H1 (cell line): ENCODE measurements at regions not wholly inside any gene's neighbourhood (a gene's known extent, or its start where the extent isn't known, plus 50 kb on each side); places are given as distances from the start of the nearest gene placed in this dataset.

Experiments
- CTCF ChIA-PET: fragments of 300-600 bp; sonication (Branson Sonifier 250); formaldehyde crosslinking; loops from one replicate; lab custom pipeline; 2021; ENCODE audit not compliant: partially characterized antibody; lab: Charles Lee
- POLR2A ChIA-PET: fragments of 300-600 bp; sonication (Branson Sonifier 250); formaldehyde crosslinking; loops from one replicate; lab custom pipeline; 2021; ENCODE audit warnings: inconsistent platforms; ENCODE audit not compliant: partially characterized antibody; lab: Charles Lee
- DNase-seq, 2 experiments: peaks; one replicate each; pipeline versions ENCODE4 v3.0.0 to v3.0.0-alpha.2; 2010 to 2022; ENCODE audit warnings: low spot score in 2 of 2, low read depth in 1 of 2, mixed read lengths in 1 of 2
- FAIRE-seq: peaks from 2 replicates; lab custom pipeline; 2011; peaks lifted over from hg19 to GRCh38; lab: Jason Lieb, UNC
- H2AFZ ChIP-seq: 2 replicates; pipeline ENCODE4 v1.8.1; 2012; ENCODE audit warnings: low read length, inconsistent platforms
- H2AK5ac ChIP-seq: 2 replicates; pipeline ENCODE4 v1.6.1; 2013; ENCODE audit warnings: low read depth, low read length
- H2BK120ac ChIP-seq: replicated peaks from 2 replicates; pipeline ENCODE3; 2013; ENCODE audit warnings: low read depth, low read length, inconsistent platforms
- H2BK12ac ChIP-seq: 2 replicates; pipeline ENCODE4 v1.6.1; 2013; ENCODE audit warnings: low read depth, low read length
- H2BK15ac ChIP-seq: 2 replicates; pipeline ENCODE4 v1.6.1; 2013; ENCODE audit warnings: low read length
- H2BK20ac ChIP-seq: 2 replicates; pipeline ENCODE4 v1.6.1; 2013; ENCODE audit warnings: low read length
- H2BK5ac ChIP-seq: 2 replicates; pipeline ENCODE4 v1.6.1; 2013; ENCODE audit warnings: low read depth, low read length
- H3K14ac ChIP-seq: 2 replicates; pipeline ENCODE4 v1.6.1; 2013; ENCODE audit warnings: inconsistent platforms; ENCODE audit not compliant: insufficient read length
- H3K18ac ChIP-seq: 2 replicates; pipeline ENCODE4 v1.6.1; 2013; ENCODE audit warnings: low read length; ENCODE audit errors: extremely low read depth
- H3K23ac ChIP-seq: 2 replicates; pipeline ENCODE4 v1.6.1; 2013; ENCODE audit warnings: inconsistent platforms; ENCODE audit not compliant: insufficient read length
- H3K23me2 ChIP-seq: 2 replicates; pipeline ENCODE4 v1.6.1; 2013; ENCODE audit warnings: low read depth, low read length
- H3K27ac ChIP-seq: 2 replicates; pipeline ENCODE4 v1.6.1; 2011; ENCODE audit warnings: low read depth, low read length, inconsistent platforms
- H3K27me3 ChIP-seq, 4 experiments: replicated peaks in 1 of 4; 1 replicate in 1 of 4; 2 replicates in 3 of 4; pipeline versions ENCODE4 v1.6.1 to v1.8.1; 2011 to 2013; ENCODE audit warnings: low read length in 3 of 4, mild to moderate bottlenecking in 3 of 4, inconsistent platforms in 2 of 4, mixed read lengths in 2 of 4, moderate library complexity in 1 of 4; ENCODE audit not compliant: control insufficient read depth in 3 of 4, insufficient read depth in 3 of 4; ENCODE audit errors: extremely low read depth in 1 of 4
- H3K36me3 ChIP-seq, 4 experiments: 2 replicates each; pipeline versions ENCODE4 v1.6.1 to v1.8.1; 2011 to 2013; ENCODE audit warnings: mild to moderate bottlenecking in 4 of 4, low read length in 3 of 4, moderate library complexity in 2 of 4, control low read depth in 1 of 4, inconsistent platforms in 1 of 4; ENCODE audit not compliant: insufficient read depth in 4 of 4, control insufficient read depth in 2 of 4
- H3K4ac ChIP-seq: replicated peaks from 2 replicates; pipeline ENCODE3; 2013; ENCODE audit warnings: low read length, low read depth, mixed read lengths, inconsistent platforms; ENCODE audit not compliant: insufficient read length
- H3K4me1 ChIP-seq, 4 experiments: replicated peaks in 1 of 4; 1 replicate in 1 of 4; 2 replicates in 3 of 4; pipeline versions ENCODE4 v1.6.1 to v1.8.1; 2011 to 2013; ENCODE audit warnings: low read length in 3 of 4, inconsistent platforms in 2 of 4, mixed read lengths in 1 of 4; ENCODE audit not compliant: insufficient read depth in 4 of 4, control insufficient read depth in 3 of 4
- H3K4me2 ChIP-seq, 2 experiments: 2 replicates each; pipeline versions ENCODE4 v1.6.1 to v1.8.1; 2011 to 2013; ENCODE audit warnings: low read depth in 2 of 2, low read length in 2 of 2, control low read depth in 1 of 2, inconsistent platforms in 1 of 2, mild to moderate bottlenecking in 1 of 2; ENCODE audit not compliant: insufficient read depth in 1 of 2
- H3K4me3 ChIP-seq, 4 experiments: fragments of 200-600, 300-600 bp in 1 of 4; sonication (generic), shearing (Covaris generic), sonication (Bioruptor Twin) in 1 of 4; 2 replicates each; pipeline versions ENCODE4 v1.5.1 to v1.8.1; 2011 to 2016; ENCODE audit warnings: low read length in 4 of 4, low read depth in 3 of 4, control low read depth in 2 of 4, inconsistent platforms in 2 of 4, mild to moderate bottlenecking in 2 of 4, mixed read lengths in 1 of 4, moderate library complexity in 1 of 4; ENCODE audit not compliant: insufficient read depth in 2 of 4; ENCODE audit errors: extremely low read depth in 1 of 4
- H3K56ac ChIP-seq: replicated peaks from 2 replicates; pipeline ENCODE3; 2013; ENCODE audit warnings: low read depth, mild to moderate bottlenecking, mixed read lengths, low read length, inconsistent platforms; ENCODE audit not compliant: insufficient read length
- H3K79me1 ChIP-seq: 2 replicates; pipeline ENCODE4 v1.6.1; 2013; ENCODE audit warnings: low read depth, low read length, control low read depth
- H3K79me2 ChIP-seq, 2 experiments: 2 replicates each; pipeline versions ENCODE4 v1.6.1 to v1.8.1; 2012 to 2013; ENCODE audit warnings: low read length in 2 of 2, mild to moderate bottlenecking in 2 of 2, inconsistent platforms in 1 of 2; ENCODE audit not compliant: insufficient read depth in 2 of 2, control insufficient read depth in 1 of 2
- H3K9ac ChIP-seq, 4 experiments: replicated peaks in 1 of 4; 1 replicate in 1 of 4; 2 replicates in 3 of 4; pipeline versions ENCODE4 v1.6.1 to v1.8.1; 2011 to 2013; ENCODE audit warnings: low read depth in 3 of 4, low read length in 3 of 4, control low read depth in 2 of 4, mild to moderate bottlenecking in 2 of 4, moderate library complexity in 2 of 4, inconsistent platforms in 1 of 4; ENCODE audit errors: extremely low read depth in 1 of 4
- H3K9me3 ChIP-seq, 2 experiments: 2 replicates each; pipeline versions ENCODE4 v1.6.1 to v1.8.1; 2012 to 2013; ENCODE audit warnings: mild to moderate bottlenecking in 2 of 2, moderate library complexity in 2 of 2, control low read depth in 1 of 2, inconsistent platforms in 1 of 2, low read depth in 1 of 2, low read length in 1 of 2, mixed read lengths in 1 of 2; ENCODE audit not compliant: insufficient read depth in 2 of 2
- H4K20me1 ChIP-seq, 2 experiments: replicated peaks in 1 of 2; 2 replicates each; pipeline versions ENCODE3 to v1.8.1; 2011 to 2013; ENCODE audit warnings: inconsistent platforms in 2 of 2, low read length in 2 of 2, mild to moderate bottlenecking in 1 of 2; ENCODE audit not compliant: insufficient read depth in 2 of 2, control insufficient read depth in 1 of 2
- H4K5ac ChIP-seq: 2 replicates; pipeline ENCODE4 v1.6.1; 2013; ENCODE audit warnings: low read length, low read depth, mixed read lengths, inconsistent platforms; ENCODE audit not compliant: insufficient read length
- H4K8ac ChIP-seq: 2 replicates; pipeline ENCODE4 v1.8.0; 2013; ENCODE audit warnings: mild to moderate bottlenecking, moderate library complexity, low read length, inconsistent platforms; ENCODE audit not compliant: insufficient read depth; ENCODE audit errors: extremely low read depth
- H4K91ac ChIP-seq: replicated peaks from 2 replicates; pipeline ENCODE3; 2013; ENCODE audit warnings: low read length, mixed read lengths, inconsistent platforms; ENCODE audit not compliant: insufficient read length
- HDAC2 ChIP-seq, 2 experiments: fragments of 300-600 bp in 1 of 2; sonication (generic) in 1 of 2; IDR thresholded peaks; 2 replicates each; pipeline ENCODE4 v1.6.1; 2011 to 2012; ENCODE audit warnings: low read depth in 2 of 2, low read length in 2 of 2, mild to moderate bottlenecking in 2 of 2, moderate library complexity in 2 of 2, borderline replicate concordance in 1 of 2, inconsistent platforms in 1 of 2
- WGBS, 2 experiments: shearing (Covaris generic) in 1 of 2; methylation state at CpG; one replicate each; pipeline versions ENCODE4 v1.1.6 to v1.1.7; 2013 to 2015; ENCODE audit warnings: low lambda C conversion rate in 2 of 2, mixed read lengths in 2 of 2, inconsistent platforms in 1 of 2, low coverage in 1 of 2, missing lambda C conversion rate in 1 of 2; ENCODE audit not compliant: insufficient replicate concordance in 2 of 2, insufficient coverage in 1 of 2, insufficient read length in 1 of 2; ENCODE audit errors: extremely low coverage in 1 of 2, missing lambda C conversion rate in 1 of 2; 5-methylcytosine and 5-hydroxymethylcytosine counted together

DNA sequence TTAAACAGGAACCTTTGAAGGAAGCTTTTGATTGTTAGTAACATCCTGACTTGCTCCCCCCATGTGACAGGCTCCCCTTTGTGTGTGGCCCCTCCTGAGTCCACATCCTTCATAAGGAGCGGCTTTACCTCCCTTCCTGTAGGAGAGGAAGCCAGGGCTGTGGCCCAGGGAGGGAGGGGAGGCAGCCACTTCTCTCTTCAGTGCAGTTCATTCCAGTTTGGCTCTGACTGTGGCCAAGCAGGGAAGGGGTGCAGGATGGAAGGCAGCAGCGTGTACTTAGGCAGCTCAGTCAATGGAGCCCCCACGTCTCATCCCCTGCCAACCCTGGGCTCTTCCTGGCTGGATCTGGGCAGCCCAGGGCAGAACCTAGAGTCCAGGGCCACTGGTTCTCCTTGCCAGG lies 295.2 kb downstream of the QKI start:
- no peak for TF ChIP-seq HDAC2 (IDR thresholded peaks at IDR 0.05; ENCODE audit: borderline replicate concordance in 1 of 2, low read depth in 2 of 2, low read length in 2 of 2)
- no peak overlapping the region for H4K8ac ChIP-seq
- H3K4me1 ChIP-seq, result no peaks in the 10 kb centered on the region
- FAIRE-seq, result no peak
- no peak overlapping the region for H2BK20ac ChIP-seq
- H2AFZ ChIP-seq, result no peak overlapping the region
- no peak overlapping the region for H2AK5ac ChIP-seq
- no peaks in the 10 kb centered on the region for H3K23me2 ChIP-seq
- H3K9me3 ChIP-seq, result no peaks in the 10 kb centered on the region
- H3K27me3 ChIP-seq, result no peaks in the 10 kb centered on the region
- no peak overlapping the region for H2BK15ac ChIP-seq
- no peak overlapping the region for H2BK120ac ChIP-seq
- H3K23ac ChIP-seq, result no peak overlapping the region
- no peak overlapping the region for H3K4me3 ChIP-seq
- no peak overlapping the region for H3K4ac ChIP-seq
- POLR2A ChIA-PET, result no interaction called here
- no peak overlapping the region for H3K9ac ChIP-seq
- no peaks in the 10 kb centered on the region for H3K36me3 ChIP-seq
- H4K91ac ChIP-seq, result no peak overlapping the region
- no peak overlapping the region for H3K14ac ChIP-seq
- no peaks in the 10 kb centered on the region for H3K79me1 ChIP-seq
- no peak overlapping the region for H2BK5ac ChIP-seq
- no peak overlapping the region for H3K27ac ChIP-seq
- H3K79me2 ChIP-seq, result no peaks in the 10 kb centered on the region
- no peak overlapping the region for H3K56ac ChIP-seq
- DNase-seq, result no peak
- H4K20me1 ChIP-seq, result no peaks in the 10 kb centered on the region
- H3K18ac ChIP-seq, result no peak overlapping the region
- H4K5ac ChIP-seq, result no peak overlapping the region
- CTCF ChIA-PET, result interaction anchor here (0.8 kb wide), 1 partner anchor 9 kb away, joined by 3 read pairs; no protein-coding TSS in a partner anchor
- 88% methylated on average over 3 of the region's 3 CpGs; no CpG with 5 or more reads in 1 of the 2 experiments for WGBS, 2 experiments
- H2BK12ac ChIP-seq, result no peak overlapping the region
- H3K4me2 ChIP-seq, result no peak overlapping the region
